ENCODE measurements at regions not wholly inside any gene's neighbourhood (a gene's known extent, or its start where the extent isn't known, plus 50 kb on each side); places are given as distances from the start of the nearest gene placed in this dataset.
"Not testable (repeated sequence)": the region's sequence is repeated elsewhere in the genome, so short reads cannot be mapped to it uniquely, and the experiment has no call there.

GRCh38 chr11:49823188-49823587 is 129.0 kb upstream of the OR4C13 start:
- not testable (repeated sequence) for DNase-seq

GRCh38 chr11:49850541-49850940 is 101.7 kb upstream of the OR4C13 start:
- DNase-seq: not testable (repeated sequence)

GRCh38 chr11:49851511-49851910 is 100.7 kb upstream of the OR4C13 start:
- no peak for DNase-seq

- no peak for DNase-seq
Measured at GRCh38 chr11:49851971-49852389, 100.2 kb upstream of the OR4C13 start.

GRCh38 chr11:49888875-49889274 is 63.3 kb upstream of the OR4C13 start:
- DNase-seq: not testable (repeated sequence)

- not testable (repeated sequence) for DNase-seq
Measured at GRCh38 chr11:49891910-49892671, 60.1 kb upstream of the OR4C13 start.

- not testable (repeated sequence) for DNase-seq
Measured at GRCh38 chr11:49893442-49893841, 58.7 kb upstream of the OR4C13 start.
